ENCODE measurements at regions not wholly inside any gene's neighbourhood (a gene's known extent, or its start where the extent isn't known, plus 50 kb on each side); places are given as distances from the start of the nearest gene placed in this dataset.

GRCh38 chr15:95916568-95916967 lies 413.9 kb upstream of the NR2F2 start:
- TF ChIP-seq CTCF (conservative IDR thresholded peaks at IDR 0.05; ENCODE audit: low read length) (no peak), EZH2phosphoT487 (IDR thresholded peaks at IDR 0.05; ENCODE audit: borderline replicate concordance) (no peak)
